Fibroblast of mammary gland (primary cell): ENCODE measurements at regions not wholly inside any gene's neighbourhood (a gene's known extent, or its start where the extent isn't known, plus 50 kb on each side); places are given as distances from the start of the nearest gene placed in this dataset.

ENCODE experiments used
- DNase-seq: peaks from one replicate; pipeline ENCODE4 v3.0.0-alpha.2; 2010; ENCODE audit warnings: low read depth
- H3K4me3 ChIP-seq: 2 replicates; pipeline ENCODE4 v1.5.1; 2011; ENCODE audit warnings: low read depth, mild to moderate bottlenecking, low read length, moderate library complexity; ENCODE audit not compliant: control insufficient read depth
- TF ChIP-seq, protein P1 (sequence below): conservative IDR thresholded peaks from 2 replicates; pipeline ENCODE4 v1.5.1; 2011; ENCODE audit warnings: low read depth, low read length, inconsistent platforms; ENCODE audit not compliant: control insufficient read depth, insufficient read depth

DNA sequence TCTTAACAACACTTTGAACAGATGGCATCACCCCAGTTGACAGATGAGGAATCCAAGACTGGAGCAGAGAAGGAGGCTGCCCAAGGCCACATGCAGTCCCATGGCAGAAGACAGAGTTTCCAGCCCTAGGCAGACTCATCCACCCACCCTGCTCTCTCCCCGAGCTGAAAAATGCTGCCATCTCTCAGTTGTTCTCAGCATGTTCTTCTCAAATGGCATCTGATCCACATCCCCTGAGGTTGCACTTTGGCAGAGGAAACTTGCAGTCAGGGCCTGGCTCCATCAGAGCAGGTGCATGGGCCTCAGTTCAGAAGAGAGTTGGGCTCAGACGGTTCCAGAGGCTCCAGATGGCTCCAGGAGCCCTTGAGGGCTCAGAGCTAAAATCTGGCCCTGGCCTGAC, 709.4 kb downstream of the MATN1 start:
- TF ChIP-seq, protein P1, sequence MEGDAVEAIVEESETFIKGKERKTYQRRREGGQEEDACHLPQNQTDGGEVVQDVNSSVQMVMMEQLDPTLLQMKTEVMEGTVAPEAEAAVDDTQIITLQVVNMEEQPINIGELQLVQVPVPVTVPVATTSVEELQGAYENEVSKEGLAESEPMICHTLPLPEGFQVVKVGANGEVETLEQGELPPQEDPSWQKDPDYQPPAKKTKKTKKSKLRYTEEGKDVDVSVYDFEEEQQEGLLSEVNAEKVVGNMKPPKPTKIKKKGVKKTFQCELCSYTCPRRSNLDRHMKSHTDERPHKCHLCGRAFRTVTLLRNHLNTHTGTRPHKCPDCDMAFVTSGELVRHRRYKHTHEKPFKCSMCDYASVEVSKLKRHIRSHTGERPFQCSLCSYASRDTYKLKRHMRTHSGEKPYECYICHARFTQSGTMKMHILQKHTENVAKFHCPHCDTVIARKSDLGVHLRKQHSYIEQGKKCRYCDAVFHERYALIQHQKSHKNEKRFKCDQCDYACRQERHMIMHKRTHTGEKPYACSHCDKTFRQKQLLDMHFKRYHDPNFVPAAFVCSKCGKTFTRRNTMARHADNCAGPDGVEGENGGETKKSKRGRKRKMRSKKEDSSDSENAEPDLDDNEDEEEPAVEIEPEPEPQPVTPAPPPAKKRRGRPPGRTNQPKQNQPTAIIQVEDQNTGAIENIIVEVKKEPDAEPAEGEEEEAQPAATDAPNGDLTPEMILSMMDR, result no peak
- no peak for DNase-seq
- H3K4me3 ChIP-seq, result no peak overlapping the region

DNA sequence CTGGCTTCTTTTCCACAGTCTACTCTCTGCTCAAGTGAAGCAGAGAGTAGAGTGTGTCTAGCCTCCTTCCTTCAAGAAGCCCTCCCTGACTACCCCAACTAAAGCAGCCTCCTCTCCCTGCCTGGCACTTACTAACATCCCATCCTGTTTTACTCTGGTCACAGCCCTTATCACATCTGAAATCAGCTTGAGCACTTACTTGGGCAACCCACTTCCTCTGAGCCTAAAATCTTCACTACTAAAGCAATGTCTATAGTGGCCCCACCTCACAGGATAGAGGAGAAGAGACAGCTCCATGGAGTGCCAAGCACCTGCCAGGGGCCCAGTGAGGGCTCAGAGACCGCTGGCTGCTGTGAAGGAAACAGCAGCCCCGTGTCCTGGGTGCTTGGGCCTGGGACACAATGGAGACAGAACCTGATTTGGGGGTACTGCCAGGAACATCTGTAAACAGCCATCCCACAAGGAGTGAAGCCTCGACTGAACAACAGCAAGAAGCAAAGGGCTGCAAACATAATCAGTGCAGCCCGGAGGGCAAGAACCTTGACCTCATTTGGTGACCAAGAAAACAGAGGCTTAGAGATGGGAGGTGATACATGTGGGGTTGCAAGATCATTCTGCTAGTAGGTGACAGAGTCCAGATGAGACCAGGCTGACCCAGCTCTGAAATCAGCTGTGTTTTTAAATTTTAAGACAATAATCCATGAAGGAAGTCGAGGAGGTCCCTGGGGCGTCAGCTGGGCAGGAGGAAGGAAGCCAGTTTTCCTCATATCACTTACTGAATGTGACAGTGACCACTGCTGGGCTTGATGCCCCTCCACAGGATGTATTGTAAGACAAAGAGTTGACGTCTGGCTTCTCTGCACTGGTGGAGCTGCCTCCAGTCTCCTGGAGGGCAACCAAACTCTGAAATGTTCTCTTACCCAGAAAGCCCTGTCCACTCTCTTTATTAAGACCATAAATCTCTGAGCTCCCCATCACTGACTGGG, 710.6 kb downstream of the MATN1 start:
- no peak overlapping the region for H3K4me3 ChIP-seq
- no peak for DNase-seq
- TF ChIP-seq, protein P1, result no peak

DNA sequence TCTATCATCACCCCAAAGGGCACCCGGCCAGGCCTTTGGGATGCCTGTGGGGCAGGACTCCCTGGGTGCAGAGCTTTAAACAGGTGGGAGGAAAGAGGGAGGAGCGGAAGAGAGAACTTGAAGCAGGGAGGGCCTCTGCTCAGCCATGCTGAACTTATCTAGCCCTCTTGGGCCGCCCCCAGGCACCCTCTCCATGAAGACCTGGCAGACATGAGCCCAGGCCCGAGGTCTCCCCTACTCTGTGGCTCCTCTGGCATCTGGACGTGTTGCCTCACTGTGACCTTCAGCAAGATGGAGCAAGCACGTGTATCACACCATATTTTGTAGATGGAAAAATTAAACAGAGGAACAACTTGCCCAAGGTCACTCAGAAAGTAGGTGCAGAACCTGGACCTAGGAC, 711.4 kb downstream of the MATN1 start:
- DNase-seq, result no peak
- TF ChIP-seq, protein P1, result no peak
- no peak overlapping the region for H3K4me3 ChIP-seq

DNA sequence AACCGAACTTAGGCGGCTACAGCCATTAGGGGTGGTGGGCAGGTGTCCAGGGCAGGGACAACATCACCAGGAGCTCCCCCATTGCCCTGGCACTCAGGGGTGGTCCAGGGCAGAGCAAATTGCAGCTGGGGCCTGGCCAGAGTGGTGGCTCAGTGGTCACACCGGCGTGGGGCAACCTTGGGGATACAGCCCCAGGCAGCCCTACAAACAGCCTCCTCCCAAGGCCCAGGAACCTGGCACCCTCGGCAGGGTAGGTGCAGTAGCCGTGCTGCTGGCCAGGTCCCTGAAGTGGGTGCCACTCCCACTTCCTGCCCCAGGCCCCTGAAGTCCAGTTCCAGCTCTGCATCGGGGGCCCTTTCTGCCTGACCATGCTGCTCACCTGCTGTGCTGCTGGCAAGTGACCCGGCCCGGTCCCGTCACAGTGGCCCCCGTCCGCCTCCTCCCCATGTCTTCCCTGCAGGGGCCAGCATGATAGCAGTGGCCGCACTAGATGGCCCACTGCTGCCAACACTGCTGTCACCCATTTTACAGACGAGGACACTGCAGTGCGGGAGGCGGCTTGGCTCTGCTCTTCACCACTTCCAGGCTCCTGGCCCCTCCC, 712.8 kb downstream of the MATN1 start:
- DNase-seq, result no peak
- TF ChIP-seq, protein P1, result no peak

DNA sequence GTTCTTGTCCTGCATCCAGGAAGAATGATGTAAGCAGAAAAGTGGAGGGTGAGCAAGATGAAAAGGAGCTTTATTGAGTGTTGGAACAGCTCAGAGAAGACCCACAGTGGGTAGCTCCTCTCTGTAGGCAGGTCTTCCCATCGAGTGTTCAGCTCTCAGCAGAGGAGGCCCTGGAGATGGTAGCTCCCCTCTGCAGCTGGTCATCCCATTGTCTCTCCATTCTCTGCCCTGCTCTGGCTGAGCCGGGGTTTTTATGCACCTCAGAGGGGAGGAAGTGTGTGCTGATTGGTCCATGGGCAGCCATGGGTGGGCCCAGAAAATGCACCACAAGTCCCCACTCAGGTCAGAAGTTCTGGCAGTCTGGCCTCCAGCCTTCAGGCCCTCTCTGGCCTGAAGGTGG, 713.7 kb downstream of the MATN1 start:
- H3K4me3 ChIP-seq, result no peak overlapping the region
- TF ChIP-seq, protein P1, result no peak
- no peak for DNase-seq

More for the DNA sequence above, 712.8 kb downstream of the MATN1 start:
- no peak overlapping the region for H3K4me3 ChIP-seq

DNA sequence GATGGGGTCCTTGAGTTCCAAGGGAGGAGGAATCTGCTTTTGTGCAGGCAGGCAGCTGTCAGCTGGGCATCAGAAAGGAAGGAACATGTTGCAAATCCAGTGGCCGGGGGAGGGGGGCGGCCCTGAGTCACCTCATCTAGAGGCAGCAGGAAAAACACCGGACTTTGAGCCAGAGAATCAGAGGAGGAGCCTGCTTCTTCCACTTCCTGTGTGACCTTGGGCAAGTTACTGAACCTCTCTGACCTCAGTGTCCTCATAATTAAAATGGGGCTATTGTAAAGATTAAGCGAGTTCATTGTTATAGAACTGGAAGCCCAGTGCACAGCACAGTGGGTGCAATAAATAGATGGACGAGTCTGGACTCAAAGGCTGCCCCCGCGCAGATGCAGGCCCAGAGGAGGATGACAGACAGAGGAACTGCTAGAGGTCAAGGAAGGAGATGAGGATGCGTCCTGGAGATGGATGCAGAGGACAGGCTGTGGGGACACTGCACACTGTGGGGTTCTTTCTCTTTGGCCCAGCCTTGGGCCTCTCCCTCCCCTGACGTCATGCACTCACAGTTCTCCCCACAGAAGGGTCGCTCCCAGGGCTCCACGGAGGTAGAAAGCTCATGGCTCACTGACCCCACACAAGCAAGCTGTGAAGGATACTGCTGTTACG, 714.3 kb downstream of the MATN1 start:
- peak; percentile 3 for DNase-seq
- H3K4me3 ChIP-seq, result no peak overlapping the region
- TF ChIP-seq, protein P1, result no peak
